WTC11 (cell line): ENCODE measurements at regions not wholly inside any gene's neighbourhood (a gene's known extent, or its start where the extent isn't known, plus 50 kb on each side); places are given as distances from the start of the nearest gene placed in this dataset.

Experiments
- ESRRA ChIP-seq: sonication (generic); formaldehyde crosslinking; IDR thresholded peaks from 2 replicates; pipeline ENCODE4 v1.8.1; 2022; ENCODE audit warnings: mild to moderate bottlenecking, missing genetic modification reagents, borderline replicate concordance
- SP1 ChIP-seq: sonication (generic); formaldehyde crosslinking; conservative IDR thresholded peaks from 2 replicates; pipeline ENCODE4 v1.8.1; 2022; ENCODE audit warnings: missing genetic modification reagents
- ZNF121 ChIP-seq: sonication (generic); formaldehyde crosslinking; IDR thresholded peaks from 2 replicates; pipeline ENCODE4 v1.8.0; 2023; ENCODE audit warnings: missing genetic modification reagents
- ZNF232 ChIP-seq: sonication (generic); formaldehyde crosslinking; IDR thresholded peaks from 2 replicates; pipeline ENCODE4 v1.8.0; 2022; ENCODE audit warnings: mild to moderate bottlenecking, missing genetic modification reagents
- TF ChIP-seq, protein P1 (sequence below): fragments of 200-600 bp; IDR thresholded peaks from 2 replicates; pipeline ENCODE4 v1.8.0; 2022; ENCODE audit warnings: antibody characterized with exemption
- TF ChIP-seq, protein P2 (sequence below): sonication (generic); formaldehyde crosslinking; IDR thresholded peaks from 2 replicates; pipeline ENCODE4 v1.8.1; 2022; ENCODE audit warnings: missing genetic modification reagents, borderline replicate concordance
- TF ChIP-seq, protein P3 (sequence below): sonication (generic); formaldehyde crosslinking; conservative IDR thresholded peaks from 2 replicates; pipeline ENCODE4 v1.8.1; 2023; ENCODE audit warnings: mild to moderate bottlenecking, low read depth, missing genetic modification reagents, moderate library complexity
- TF ChIP-seq, protein P4 (sequence below): sonication (generic); formaldehyde crosslinking; IDR thresholded peaks from 2 replicates; pipeline ENCODE4 v1.8.0; 2022; ENCODE audit warnings: mild to moderate bottlenecking, missing genetic modification reagents
- TF ChIP-seq, protein P5 (sequence below): sonication (generic); formaldehyde crosslinking; IDR thresholded peaks from 2 replicates; pipeline ENCODE4 v1.8.0; 2022; ENCODE audit warnings: mild to moderate bottlenecking, missing genetic modification reagents

DNA sequence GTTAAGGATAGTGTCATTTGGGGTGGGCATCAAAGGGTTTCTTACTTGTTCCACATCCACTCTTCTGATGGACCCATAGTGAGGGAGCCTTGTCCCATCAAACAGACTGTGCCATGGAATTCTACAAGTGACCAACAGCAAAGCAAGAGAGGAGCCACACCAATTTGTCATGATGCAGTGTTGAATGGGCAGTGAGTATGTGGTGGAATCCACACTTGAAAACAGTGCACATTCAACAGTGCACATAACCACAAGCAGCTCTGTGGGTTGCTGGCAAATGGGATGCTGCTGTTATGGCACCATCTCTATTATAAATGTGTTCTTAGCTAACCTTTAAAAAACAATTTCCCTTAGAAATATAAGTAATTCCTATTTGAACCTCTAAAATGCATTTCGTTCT is 52.5 kb upstream of the CPNE4 start:
- TF ChIP-seq SP1 (CRISPR knock-in tag) = no peak
- TF ChIP-seq, protein P1, sequence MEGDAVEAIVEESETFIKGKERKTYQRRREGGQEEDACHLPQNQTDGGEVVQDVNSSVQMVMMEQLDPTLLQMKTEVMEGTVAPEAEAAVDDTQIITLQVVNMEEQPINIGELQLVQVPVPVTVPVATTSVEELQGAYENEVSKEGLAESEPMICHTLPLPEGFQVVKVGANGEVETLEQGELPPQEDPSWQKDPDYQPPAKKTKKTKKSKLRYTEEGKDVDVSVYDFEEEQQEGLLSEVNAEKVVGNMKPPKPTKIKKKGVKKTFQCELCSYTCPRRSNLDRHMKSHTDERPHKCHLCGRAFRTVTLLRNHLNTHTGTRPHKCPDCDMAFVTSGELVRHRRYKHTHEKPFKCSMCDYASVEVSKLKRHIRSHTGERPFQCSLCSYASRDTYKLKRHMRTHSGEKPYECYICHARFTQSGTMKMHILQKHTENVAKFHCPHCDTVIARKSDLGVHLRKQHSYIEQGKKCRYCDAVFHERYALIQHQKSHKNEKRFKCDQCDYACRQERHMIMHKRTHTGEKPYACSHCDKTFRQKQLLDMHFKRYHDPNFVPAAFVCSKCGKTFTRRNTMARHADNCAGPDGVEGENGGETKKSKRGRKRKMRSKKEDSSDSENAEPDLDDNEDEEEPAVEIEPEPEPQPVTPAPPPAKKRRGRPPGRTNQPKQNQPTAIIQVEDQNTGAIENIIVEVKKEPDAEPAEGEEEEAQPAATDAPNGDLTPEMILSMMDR = no peak
- TF ChIP-seq ZNF121 (CRISPR knock-in tag) = no peak
- TF ChIP-seq ZNF232 (CRISPR knock-in tag) = no peak
- TF ChIP-seq, protein P2, sequence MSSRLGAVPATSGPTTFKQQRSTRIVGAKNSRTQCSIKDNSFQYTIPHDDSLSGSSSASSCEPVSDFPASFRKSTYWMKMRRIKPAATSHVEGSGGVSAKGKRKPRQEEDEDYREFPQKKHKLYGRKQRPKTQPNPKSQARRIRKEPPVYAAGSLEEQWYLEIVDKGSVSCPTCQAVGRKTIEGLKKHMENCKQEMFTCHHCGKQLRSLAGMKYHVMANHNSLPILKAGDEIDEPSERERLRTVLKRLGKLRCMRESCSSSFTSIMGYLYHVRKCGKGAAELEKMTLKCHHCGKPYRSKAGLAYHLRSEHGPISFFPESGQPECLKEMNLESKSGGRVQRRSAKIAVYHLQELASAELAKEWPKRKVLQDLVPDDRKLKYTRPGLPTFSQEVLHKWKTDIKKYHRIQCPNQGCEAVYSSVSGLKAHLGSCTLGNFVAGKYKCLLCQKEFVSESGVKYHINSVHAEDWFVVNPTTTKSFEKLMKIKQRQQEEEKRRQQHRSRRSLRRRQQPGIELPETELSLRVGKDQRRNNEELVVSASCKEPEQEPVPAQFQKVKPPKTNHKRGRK (CRISPR knock-in tag) = no peak
- no peak for TF ChIP-seq ESRRA (CRISPR knock-in tag)
- TF ChIP-seq, protein P3, sequence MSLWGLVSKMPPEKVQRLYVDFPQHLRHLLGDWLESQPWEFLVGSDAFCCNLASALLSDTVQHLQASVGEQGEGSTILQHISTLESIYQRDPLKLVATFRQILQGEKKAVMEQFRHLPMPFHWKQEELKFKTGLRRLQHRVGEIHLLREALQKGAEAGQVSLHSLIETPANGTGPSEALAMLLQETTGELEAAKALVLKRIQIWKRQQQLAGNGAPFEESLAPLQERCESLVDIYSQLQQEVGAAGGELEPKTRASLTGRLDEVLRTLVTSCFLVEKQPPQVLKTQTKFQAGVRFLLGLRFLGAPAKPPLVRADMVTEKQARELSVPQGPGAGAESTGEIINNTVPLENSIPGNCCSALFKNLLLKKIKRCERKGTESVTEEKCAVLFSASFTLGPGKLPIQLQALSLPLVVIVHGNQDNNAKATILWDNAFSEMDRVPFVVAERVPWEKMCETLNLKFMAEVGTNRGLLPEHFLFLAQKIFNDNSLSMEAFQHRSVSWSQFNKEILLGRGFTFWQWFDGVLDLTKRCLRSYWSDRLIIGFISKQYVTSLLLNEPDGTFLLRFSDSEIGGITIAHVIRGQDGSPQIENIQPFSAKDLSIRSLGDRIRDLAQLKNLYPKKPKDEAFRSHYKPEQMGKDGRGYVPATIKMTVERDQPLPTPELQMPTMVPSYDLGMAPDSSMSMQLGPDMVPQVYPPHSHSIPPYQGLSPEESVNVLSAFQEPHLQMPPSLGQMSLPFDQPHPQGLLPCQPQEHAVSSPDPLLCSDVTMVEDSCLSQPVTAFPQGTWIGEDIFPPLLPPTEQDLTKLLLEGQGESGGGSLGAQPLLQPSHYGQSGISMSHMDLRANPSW (CRISPR knock-in tag) = no peak
- TF ChIP-seq, protein P4, sequence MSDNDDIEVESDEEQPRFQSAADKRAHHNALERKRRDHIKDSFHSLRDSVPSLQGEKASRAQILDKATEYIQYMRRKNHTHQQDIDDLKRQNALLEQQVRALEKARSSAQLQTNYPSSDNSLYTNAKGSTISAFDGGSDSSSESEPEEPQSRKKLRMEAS (CRISPR knock-in tag) = no peak
- TF ChIP-seq, protein P5, sequence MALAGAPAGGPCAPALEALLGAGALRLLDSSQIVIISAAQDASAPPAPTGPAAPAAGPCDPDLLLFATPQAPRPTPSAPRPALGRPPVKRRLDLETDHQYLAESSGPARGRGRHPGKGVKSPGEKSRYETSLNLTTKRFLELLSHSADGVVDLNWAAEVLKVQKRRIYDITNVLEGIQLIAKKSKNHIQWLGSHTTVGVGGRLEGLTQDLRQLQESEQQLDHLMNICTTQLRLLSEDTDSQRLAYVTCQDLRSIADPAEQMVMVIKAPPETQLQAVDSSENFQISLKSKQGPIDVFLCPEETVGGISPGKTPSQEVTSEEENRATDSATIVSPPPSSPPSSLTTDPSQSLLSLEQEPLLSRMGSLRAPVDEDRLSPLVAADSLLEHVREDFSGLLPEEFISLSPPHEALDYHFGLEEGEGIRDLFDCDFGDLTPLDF (CRISPR knock-in tag) = no peak
